GM19463 (cell line): ENCODE measurements at regions not wholly inside any gene's neighbourhood (a gene's known extent, or its start where the extent isn't known, plus 50 kb on each side); places are given as distances from the start of the nearest gene placed in this dataset.
"Not testable (repeated sequence)": the region's sequence is repeated elsewhere in the genome, so short reads cannot be mapped to it uniquely, and the experiment has no call there.

Source experiments
- ATAC-seq: cut with Tn5 transposase; IDR thresholded peaks from one replicate; pipeline ENCODE4 v1.9.1; 2021; ENCODE audit warnings: mild to moderate bottlenecking, moderate library complexity; ENCODE audit not compliant: unreplicated experiment

DNA sequence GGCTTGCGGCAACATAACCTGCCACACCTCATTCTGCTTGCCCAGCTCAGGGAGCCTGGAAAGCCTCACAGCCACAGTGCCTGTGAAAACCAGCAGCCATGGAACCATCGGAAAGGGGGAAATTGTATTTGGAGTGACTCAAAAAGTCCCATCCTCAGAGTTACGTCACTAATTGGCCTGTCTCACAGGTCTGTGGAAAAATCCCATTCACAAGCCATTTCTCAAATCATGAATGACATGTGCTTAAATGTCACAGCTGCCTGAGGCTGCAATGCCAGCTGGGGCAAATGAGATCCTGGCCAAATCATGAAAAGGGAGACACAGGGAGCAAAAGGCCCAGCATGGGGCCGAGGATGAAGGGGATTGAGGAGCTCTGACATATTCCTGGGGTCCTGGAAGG, 486.9 kb upstream of the RAB6C start:
- ATAC-seq, result no peak

DNA sequence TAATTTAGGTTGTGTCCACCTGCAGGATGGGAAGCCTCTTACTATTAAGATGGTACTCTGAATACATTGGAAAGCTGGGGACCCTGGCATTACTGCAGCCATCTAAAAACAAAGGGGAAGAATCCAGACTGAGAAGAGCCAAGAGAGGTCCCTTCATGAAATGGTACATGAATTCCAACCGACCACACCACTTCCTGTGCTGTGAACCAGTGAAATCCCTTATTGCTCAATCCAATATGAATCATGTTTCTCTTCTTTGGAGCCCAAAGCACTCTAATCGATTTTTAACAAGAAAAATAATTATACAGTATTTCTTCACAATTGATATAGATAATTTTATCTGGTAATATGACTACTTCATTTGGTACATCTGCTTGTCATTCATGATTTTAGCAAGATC, 479.7 kb upstream of the RAB6C start:
- no peak for ATAC-seq

DNA sequence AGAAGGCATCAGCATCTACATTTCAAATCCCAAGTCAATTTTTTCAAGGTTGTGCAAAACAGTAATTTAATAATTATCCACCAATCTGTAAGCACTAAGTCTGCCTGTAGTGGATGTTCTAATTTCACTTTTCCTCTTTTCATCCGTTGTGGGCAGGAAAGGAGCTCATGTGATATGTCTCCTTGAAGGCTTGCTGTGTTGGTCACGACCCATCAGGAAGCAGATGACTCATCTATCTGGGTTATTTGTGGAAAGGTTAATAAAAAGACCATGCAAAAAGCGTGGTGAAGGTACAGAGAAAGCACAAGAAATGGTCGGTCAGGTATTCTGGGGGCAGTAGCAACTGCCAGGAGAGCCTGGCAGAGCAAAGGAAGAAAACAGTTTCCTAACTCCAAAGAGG, 476.7 kb upstream of the RAB6C start:
- no peak for ATAC-seq

DNA sequence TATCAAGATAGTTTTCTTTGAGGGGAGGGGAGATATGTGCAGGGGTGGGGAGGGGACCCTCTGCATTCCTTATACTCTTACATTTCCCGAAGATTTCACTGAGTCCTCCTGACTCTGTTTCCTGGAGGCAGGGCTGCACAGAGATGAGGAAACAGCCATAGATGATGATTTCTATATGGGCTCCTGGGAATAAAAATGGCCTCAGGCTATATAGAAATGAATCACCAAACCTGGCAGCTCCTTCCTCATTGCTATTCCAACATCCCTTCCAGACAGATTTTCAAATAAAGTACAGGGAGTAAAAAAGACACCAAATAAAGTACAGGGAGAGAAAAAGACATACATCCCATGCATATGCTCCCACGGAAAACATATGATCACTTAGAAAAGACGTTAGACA, 474.8 kb upstream of the RAB6C start:
- no peak for ATAC-seq

DNA sequence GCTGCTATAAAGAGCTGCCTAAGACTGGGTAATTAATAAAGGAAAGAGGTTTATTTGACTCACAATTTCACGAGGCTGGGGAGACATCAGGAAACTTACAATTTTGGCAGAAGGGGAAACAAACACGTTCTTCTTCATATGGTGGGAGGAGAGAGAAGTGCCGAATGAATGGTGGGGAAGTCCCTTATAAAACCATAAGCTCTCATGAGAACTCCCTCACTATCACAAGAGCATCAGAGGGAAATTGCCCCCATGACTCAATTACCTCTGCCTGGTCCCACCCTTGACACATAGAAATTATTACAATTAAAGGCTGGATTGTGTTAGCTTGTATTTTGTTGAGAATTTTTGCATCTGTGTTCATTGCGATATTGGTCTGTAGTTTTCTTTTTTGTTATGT, 460.5 kb upstream of the RAB6C start:
- no peak for ATAC-seq

DNA sequence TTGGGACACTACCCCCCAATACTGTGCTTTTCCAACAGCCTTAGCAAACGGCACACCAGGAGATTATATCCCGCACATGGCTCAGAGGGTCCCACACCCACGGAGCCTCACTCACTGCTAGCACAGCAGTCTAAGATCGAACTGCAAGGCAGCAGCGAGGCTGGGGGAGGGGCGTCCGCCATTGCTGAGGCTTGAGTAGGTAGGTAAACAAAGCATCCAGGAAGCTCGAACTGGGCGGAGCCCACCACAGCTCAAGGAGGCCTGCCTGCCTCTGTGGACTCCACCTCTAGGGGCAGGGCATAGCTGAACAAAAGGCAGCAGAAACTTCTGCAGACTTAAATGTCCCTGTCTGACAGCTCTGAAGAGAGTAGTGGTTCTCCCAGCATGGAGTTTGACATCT, 447.3 kb upstream of the RAB6C start:
- ATAC-seq, result not testable (repeated sequence)

DNA sequence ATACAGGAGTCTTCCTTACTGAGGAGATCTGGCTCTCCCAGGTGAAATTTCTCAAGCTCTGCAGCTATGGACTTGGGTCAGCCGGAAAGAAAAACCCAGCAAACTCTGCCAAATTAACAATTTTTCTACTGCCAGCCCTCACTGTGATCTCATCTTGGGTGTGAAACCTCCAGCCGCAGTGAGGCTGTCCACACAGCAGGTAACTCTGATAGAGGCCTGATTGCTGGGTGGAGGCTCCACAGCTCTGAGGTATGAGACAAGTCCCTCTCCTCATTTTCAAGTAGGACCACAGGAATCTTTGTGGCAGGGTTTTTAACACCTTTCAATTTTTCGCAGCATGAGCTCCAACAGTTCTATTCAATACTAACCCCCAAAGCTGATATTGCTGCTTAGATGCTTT, 430.6 kb upstream of the RAB6C start:
- ATAC-seq, result no peak

DNA sequence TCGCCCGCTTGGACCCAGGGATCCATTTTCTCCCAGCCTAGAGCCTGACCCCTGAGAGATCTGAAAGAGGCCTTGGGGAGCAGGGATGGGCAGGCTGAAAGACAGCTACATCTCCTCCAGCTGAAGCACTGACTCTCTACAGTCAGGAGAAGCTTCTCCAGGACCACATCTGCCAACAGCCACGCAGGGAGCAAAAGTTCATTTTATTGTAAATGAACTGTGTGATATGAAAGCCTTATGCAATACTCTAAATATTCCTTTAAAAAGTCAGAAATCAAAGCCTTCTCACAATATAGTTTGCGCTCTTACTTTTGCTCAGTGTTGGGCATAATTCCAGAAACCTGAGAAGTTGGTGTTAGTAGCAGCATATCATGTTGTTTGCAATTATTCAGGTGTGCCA, 428.9 kb upstream of the RAB6C start:
- no peak for ATAC-seq

DNA sequence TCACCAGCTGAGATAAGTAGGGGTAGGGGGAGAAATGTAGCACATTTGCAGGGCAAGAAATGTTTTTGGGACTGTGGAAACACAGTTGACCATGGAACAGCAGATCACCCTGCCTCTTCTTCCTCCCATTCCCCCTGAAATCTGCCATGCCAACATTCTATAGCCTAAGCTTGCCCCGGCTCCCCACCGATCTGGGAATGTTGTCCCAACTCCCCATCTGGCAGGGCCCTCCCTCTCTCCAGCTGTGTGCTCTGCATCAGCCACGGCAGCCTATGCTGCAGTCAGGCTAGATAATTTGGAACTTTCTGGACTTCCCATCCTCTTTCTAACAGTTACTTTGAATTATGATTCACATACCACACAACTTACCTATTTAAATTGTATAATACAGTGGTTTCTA, 425.1 kb upstream of the RAB6C start:
- ATAC-seq, result no peak

DNA sequence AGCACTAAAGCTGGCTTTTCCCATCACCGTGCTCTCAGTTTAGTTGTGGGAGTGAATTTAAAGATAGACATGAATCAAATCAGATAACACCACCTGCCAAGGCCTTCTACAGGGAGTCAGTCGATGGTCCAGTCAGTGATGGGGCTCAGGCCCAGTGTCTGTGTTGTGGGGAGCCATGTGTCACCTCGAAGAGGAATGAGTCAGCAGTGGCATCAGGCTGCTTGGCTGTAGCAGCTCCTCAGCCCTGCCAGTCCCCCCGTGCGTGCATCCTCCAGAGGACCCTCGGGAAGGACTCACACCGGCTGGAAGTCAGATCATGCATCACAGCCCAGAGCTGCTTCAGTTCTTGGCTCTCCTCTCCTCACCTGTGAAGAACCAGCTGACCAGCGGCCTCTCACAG, 420.4 kb upstream of the RAB6C start:
- ATAC-seq, result no peak

DNA sequence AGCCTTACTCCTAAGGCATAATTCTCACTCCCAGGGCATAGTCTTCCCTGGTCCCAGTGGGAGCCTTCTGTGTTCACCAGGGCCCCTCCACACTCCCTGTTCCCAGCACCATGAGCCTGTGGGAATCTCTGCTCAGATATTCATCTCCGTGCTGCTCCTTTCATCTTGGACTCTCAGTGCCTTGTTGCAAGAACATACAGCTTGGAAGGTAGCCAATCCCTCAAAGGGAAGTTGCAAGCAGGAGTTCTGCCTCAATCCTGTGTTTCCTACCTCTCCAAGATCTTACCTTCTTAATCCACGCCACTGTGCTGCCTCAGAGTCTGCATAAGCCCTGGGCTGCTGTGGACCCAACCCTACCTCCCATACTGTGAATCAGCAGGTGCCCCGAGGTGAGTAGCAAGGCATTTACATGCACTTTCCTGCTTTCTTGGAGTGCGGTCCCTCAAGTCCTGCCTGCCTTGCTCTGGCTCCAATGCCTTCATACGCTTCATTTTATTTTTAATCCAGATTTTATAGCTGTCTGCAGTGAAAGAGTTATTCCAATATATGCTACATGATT, 413.8 kb upstream of the RAB6C start:
- ATAC-seq, result no peak

DNA sequence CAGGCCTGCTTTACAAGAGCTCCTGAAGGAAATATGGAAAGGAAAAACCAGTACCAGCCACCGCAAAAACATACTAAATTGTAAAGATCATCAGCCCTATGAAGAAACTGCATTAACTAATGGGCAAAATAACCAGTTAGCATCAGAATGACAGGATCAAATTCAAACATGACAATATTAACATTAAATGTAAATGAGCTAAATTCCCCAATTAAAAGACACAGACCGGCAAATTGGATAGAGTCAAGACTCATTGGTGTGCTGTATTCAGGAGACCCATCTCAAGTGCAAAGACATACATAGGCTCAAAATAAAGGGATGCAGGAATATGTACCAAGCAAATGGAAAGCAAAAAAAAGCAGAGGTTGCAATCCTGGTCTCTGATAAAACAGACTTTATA, 408.7 kb upstream of the RAB6C start:
- not testable (repeated sequence) for ATAC-seq

DNA sequence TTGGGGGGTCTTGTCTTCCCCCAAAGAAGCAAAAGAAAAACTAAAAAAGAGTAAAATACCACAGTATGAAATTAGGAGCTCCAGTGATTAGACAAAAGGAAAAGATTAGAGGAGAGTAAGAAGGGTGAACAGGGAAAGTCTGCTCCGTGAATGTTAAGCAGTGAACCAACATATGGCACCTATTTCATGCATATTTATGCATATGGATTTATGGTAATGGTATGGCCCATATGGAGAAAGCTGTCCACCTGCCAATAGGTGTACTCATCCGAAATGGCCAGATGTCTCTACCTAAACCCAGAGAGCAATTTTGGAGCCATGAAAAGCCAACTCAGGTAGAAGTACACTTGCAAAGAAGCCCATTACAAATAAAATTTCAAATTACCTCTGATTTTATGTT, 404.0 kb upstream of the RAB6C start:
- ATAC-seq, result no peak

DNA sequence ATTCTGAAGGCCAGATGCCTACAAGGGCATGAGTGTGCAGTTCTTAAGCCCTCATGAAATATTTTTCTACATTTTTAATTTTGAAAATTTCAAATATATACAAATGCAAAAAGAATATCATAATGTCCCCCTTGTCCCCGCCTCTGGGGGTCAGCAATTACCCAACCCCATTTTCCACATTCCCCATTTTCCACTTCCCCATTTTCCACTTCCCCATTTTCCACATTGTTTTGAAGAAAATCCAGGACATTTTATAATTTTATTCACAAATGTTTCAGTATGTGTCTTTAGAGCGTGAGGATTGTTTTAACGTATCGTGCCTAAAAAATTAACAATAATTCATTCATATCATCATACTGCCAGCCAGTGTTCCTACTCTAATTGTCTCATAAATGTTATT, 403.6 kb upstream of the RAB6C start:
- ATAC-seq, result no peak

DNA sequence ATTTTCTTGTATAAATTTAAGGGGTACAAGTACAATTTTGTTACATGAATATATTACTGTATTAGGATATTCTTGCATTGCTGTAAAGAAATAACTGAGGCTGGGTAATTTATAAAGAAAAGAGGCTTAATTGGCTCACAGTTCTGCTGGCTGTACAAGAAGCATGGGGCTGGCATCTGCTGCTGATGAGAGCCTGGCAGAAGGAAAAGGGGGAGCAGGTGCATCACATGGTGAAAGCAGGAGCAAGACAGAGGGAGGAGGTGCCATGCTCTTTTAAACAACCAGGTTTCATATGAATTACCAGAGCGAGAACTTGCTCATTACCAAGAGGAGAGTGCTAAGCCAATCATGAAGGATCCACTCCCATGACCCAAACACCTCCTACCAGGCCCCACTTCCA, 399.5 kb upstream of the RAB6C start:
- no peak for ATAC-seq

DNA sequence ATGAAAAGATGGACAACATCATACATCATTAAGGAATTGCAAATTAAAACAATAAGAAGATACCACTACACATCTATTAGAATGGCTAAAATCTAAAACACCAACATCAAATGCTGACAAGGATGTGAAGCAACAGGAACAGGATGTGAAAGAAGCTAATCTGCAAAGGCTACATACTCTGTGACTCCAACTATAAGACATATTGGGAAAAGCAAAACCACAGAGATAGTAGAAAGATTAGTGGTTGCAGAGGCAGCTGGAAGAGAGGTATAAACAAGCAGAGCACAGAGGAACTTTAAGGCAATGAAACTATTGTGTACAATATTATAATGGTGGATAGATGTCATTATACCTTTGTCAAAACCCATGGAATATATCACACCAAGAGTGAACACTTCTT, 393.7 kb upstream of the RAB6C start:
- no peak for ATAC-seq

DNA sequence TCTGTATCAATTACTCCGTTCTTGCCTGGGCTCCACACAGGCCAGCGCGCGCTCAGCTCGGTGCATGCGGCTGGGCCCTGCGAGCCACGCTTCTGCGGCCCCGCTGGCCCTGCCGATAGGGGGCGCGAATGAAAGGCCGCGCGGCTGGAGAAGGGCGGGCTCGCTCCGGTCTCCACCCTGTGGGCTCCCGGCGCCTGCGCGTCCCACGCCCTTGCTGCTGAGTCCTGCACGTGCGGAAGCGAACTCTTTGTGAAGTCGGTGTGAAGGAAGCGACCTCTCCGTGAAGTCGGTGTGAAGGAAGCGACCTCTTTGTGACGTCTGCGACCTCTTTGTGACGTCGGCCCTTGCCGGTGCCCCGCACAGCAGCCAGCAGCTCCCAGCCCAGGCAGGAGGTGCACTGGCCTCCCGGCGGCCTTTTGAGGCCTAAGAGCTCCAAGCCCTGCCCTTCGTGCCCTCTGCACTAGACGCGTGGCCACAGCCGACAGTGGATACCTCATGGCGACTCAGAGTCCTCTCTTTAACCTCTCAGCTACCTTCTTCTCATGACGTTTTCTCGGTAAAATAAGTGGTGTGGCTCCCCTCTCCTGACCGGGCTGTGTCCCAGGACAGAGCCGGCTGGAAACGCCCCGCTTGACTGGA, 391.9 kb upstream of the RAB6C start:
- no peak for ATAC-seq

DNA sequence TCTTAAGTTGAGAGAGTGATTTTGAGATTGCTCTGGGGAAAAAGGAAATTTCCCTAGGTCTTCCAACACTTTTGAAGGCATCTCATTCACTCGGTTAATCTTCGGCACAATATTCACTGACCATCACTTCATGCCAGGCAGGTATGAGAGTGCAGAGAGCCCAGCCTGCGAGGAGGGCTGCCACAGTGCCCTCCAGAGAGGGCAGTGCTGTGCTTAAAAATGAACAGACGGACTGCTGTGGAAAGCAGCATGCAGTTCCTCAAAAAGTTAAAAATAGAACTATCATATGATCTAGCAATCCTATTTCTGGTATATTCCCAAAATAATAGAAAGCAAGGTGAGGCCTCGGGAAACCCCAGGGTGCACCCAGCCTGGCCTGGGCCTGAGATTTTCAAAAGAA, 374.9 kb upstream of the RAB6C start:
- ATAC-seq, result no peak

DNA sequence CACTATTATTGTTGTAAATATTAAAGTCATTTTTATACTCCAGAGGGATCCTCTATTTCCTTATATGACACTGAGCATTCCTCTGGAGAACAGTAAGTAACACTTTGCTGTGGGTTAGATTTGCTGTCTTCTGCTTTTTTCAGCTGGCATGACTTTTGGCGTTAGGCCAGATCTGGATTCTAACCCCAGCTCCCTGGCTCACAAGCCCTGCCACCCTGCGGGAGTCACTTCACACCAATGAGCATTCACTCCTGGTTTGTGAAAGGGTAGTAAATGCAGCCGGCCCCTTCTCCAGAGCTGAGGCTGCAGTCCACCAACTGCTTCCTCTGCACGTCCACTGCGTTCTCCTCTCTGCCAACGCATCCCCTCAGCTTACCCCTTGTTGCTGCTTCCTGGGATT, 373.8 kb upstream of the RAB6C start:
- no peak for ATAC-seq

DNA sequence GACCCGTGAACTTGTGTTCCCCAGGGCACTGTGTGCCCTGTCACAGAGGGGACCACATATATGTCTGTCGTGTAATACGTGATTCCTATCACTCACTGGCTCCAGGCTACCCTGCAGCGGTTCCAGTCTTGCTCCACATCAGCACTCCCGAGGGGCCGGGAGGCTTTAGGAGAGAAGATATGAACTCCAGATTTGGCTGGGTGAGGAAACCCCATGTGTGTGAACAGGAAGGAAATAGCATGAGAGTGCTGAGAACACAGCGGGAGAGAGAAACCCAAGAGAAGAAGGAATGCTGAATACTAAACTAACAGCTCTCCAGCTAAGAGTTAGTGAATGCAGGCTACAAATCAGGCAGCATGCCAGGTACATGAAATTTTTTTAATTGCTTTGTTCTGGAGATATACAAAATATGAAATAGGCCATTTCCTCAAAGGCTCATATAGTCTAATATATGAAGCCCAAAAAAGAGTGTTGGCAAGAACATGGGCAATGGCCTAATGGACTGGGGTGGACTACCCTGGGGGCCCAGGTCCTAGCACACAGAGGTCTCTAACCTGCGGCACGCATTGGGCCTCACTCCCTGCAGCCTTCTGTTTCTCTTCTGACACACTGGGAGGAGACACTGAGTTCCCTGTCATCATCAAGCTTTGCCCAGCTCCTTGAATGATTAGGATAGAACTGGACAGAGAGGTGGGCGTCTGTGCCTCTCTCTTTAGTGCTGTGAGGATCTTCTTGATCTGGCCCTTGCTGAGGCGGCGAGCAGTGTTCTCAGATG, 372.8 kb upstream of the RAB6C start:
- no peak for ATAC-seq

DNA sequence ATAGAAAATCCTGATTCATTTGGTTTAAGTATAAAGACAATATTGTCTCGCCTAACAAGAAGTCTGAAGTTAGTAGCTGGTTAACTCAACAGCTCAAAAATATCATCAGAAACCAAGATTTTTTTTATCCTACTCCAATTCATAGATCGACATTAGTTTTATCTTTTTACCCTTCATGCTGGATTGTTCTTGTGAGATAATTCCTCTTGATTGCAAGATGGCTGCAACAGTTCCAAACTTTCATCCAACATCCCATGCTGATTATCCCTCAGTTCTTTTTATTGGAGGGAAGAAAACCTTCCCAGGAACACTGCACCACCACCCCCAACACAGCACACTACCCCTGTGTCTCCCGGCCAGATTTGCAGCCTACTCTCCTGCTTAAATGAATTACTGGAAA, 370.2 kb upstream of the RAB6C start:
- no peak for ATAC-seq

DNA sequence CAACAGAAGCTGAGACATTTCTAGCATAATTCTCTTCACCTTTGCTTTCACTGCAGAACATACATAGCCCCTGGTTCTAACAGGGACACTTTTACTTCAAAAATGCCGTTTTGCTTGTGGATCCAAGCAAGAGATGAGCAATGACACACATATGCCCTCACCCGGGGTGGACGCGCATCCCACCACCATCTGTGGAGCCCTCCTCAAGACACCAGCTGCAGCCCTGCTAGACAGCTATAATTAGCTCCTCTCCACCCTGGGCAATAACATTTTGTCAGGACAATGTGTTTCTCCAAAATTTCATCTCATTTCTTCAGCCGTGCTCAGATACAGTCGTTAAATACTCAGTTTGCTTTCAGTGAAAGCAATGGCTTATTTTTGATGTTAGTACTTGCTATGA, 368.7 kb upstream of the RAB6C start:
- ATAC-seq, result no peak

DNA sequence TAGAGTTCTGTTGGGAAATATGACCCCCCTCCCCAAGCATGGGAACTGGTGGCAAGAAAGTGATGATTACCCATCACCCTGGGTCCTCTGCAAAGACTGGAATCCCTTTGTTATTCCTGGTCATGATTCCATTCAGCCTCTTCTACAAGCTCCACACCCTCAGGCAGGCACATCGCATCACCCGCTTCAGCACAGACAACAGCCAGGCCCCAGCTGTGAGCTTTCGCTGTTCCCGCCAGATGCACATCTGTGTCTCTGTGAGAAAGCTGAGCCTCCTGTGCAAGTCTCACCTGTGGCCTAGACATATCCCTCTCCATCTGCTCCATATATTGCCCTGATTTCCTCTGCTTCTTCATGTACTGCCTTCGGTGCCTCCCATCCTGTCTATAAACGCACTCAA, 368.0 kb upstream of the RAB6C start:
- no peak for ATAC-seq
